ENCODE measurements at regions not wholly inside any gene's neighbourhood (a gene's known extent, or its start where the extent isn't known, plus 50 kb on each side); places are given as distances from the start of the nearest gene placed in this dataset. TPM values are rescaled to one million over a fixed set of nuclear protein-coding genes. Genes with fewer than 3 reads are reported as not detected.

GRCh38 chr13:103130681-103131210, 64.5 kb upstream of the SLC10A2 start:
- intact Hi-C loops (cut with DNase I): no loop called here

GRCh38 chr13:103130146-103130545, 63.9 kb upstream of the SLC10A2 start:
- intact Hi-C loops (cut with DNase I): no loop called here
- 94 to 95% methylated on average over 5 of the region's 5 CpGs for WGBS, 2 donors
- H3K9me3 ChIP-seq: no peaks in the 10 kb centered on the region

More at GRCh38 chr13:103130681-103131210, 64.5 kb upstream of the SLC10A2 start:
- Histone ChIP-seq H3K9me3 (no peaks in the 10 kb centered on the region), H3K4me3 (replicated peaks in 1 of 3) (no peak overlapping the region), H3K27ac (no peak overlapping the region), H3K27me3 (no peaks in the 10 kb centered on the region), H3K4me1 (no peaks in the 10 kb centered on the region), H3K36me3 (no peaks in the 10 kb centered on the region)
- WGBS, 2 donors: 82 to 95% methylated on average over 3 of the region's 3 CpGs
- TF ChIP-seq CTCF (IDR thresholded peaks at IDR 0.05) (no peak), POLR2A (IDR thresholded peaks at IDR 0.05) (no peak)
- no peak for DNase-seq

More at GRCh38 chr13:103130146-103130545, 63.9 kb upstream of the SLC10A2 start:
- Histone ChIP-seq H3K27me3 (no peaks in the 10 kb centered on the region), H3K4me3 (replicated peaks in 1 of 3) (no peak overlapping the region), H3K27ac (no peak overlapping the region), H3K4me1 (no peaks in the 10 kb centered on the region), H3K36me3 (no peaks in the 10 kb centered on the region)
- TF ChIP-seq CTCF (IDR thresholded peaks at IDR 0.05): no peak
- no peak for DNase-seq

Small RNAs in the stretch of these regions (small RNA-seq; reads per million reads assigned to genes)
- gene RF00402: not detected
- not detected for gene RF02090
- not detected for gene RF02091
- not detected for gene RNA5SP38

Measured in thyroid gland (tissue), 4 donors.